ENCODE measurements at regions not wholly inside any gene's neighbourhood (a gene's known extent, or its start where the extent isn't known, plus 50 kb on each side); places are given as distances from the start of the nearest gene placed in this dataset.

- CTCF ChIA-PET, result no interaction called here
Measured at GRCh38 chr2:240350696-240351087, 84.8 kb upstream of the GPC1 start.

GRCh38 chr2:240351088-240351741 is 84.2 kb upstream of the GPC1 start:
- ChIA-PET CTCF (no interaction called here), POLR2A (no interaction called here)

More at GRCh38 chr2:240350696-240351087, 84.8 kb upstream of the GPC1 start:
- POLR2A ChIA-PET, result no interaction called here

- CTCF ChIA-PET, result no interaction called here
- POLR2A ChIA-PET, result no interaction called here
Measured at GRCh38 chr2:240351826-240352426, 83.5 kb upstream of the GPC1 start.

GRCh38 chr2:240353086-240353798 is 82.2 kb upstream of the GPC1 start:
- POLR2A ChIA-PET, result no interaction called here
- CTCF ChIA-PET, result no interaction called here

GRCh38 chr2:240353944-240354343 is 81.5 kb upstream of the GPC1 start:
- POLR2A ChIA-PET, result no interaction called here
- CTCF ChIA-PET, result no interaction called here

- POLR2A ChIA-PET, result no interaction called here
- CTCF ChIA-PET, result no interaction called here
Measured at GRCh38 chr2:240355001-240355891, 80.2 kb upstream of the GPC1 start.

GRCh38 chr2:240355962-240356361 is 79.5 kb upstream of the GPC1 start:
- ChIA-PET POLR2A (no interaction called here), CTCF (no interaction called here)

GRCh38 chr2:240356700-240357640 is 78.5 kb upstream of the GPC1 start:
- ChIA-PET CTCF (no interaction called here), POLR2A (no interaction called here)

GRCh38 chr2:240357641-240358012 is 77.8 kb upstream of the GPC1 start:
- POLR2A ChIA-PET, result no interaction called here
- CTCF ChIA-PET, result no interaction called here

GRCh38 chr2:240358080-240358479 is 77.4 kb upstream of the GPC1 start:
- POLR2A ChIA-PET, result no interaction called here

GRCh38 chr2:240358821-240359397 is 76.6 kb upstream of the GPC1 start:
- ChIA-PET CTCF (no interaction called here), POLR2A (no interaction called here)

More at GRCh38 chr2:240358080-240358479, 77.4 kb upstream of the GPC1 start:
- CTCF ChIA-PET, result no interaction called here

- CTCF ChIA-PET, result no interaction called here
- POLR2A ChIA-PET, result no interaction called here
Measured at GRCh38 chr2:240359695-240360094, 75.8 kb upstream of the GPC1 start.

GRCh38 chr2:240360645-240361475 is 74.6 kb upstream of the GPC1 start:
- ChIA-PET POLR2A (no interaction called here), CTCF (no interaction called here)

- POLR2A ChIA-PET, result no interaction called here
- CTCF ChIA-PET, result no interaction called here
Measured at GRCh38 chr2:240362216-240362755, 73.2 kb upstream of the GPC1 start.

GRCh38 chr2:240362826-240363745 is 72.4 kb upstream of the GPC1 start:
- CTCF ChIA-PET, result no interaction called here
- POLR2A ChIA-PET, result no interaction called here

- POLR2A ChIA-PET, result no interaction called here
- CTCF ChIA-PET, result no interaction called here
Measured at GRCh38 chr2:240363746-240364581, 71.5 kb upstream of the GPC1 start.

Measured in activated CD8-positive, alpha-beta memory T cell treated with anti-CD3 and anti-CD28 coated beads for 36 hours (primary cell).